GM12878 (cell line): ENCODE measurements at regions not wholly inside any gene's neighbourhood (a gene's known extent, or its start where the extent isn't known, plus 50 kb on each side); places are given as distances from the start of the nearest gene placed in this dataset.

ENCODE experiments used
- ATAC-seq: fragments of 200-7000 bp; cut with Tn5 transposase; 3 replicates; pipeline ENCODE4 v1.9.1; 2020; ENCODE audit warnings: mild to moderate bottlenecking, moderate library complexity
- BruUV-seq: library from RNA; stranded (reverse); fragments of 400-500 nt; replicated peaks from 2 replicates; lab custom pipeline; 2021; lab: Mats Ljungman, UMichigan
- CTCF ChIA-PET: fragments of 300-600 bp; sonication (Branson Sonifier 250); formaldehyde crosslinking; extraction: SDS; loops from one replicate; lab custom pipeline; 2021; ENCODE audit warnings: inconsistent platforms; lab: Yijun Ruan, JAX
- POLR2A ChIA-PET: fragments of 350-600 bp; formaldehyde crosslinking; extraction: SDS; loops from one replicate; lab custom pipeline; 2021; ENCODE audit warnings: inconsistent platforms; lab: Charles Lee
- RAD21 ChIA-PET: fragments of 300-600 bp; sonication (Branson Sonifier 250); formaldehyde crosslinking; loops from one replicate; lab custom pipeline; 2023; ENCODE audit warnings: antibody characterized with exemption; ENCODE audit not compliant: unreplicated experiment; lab: Charles Lee
- SMC1A ChIA-PET: fragments of 300-600 bp; sonication (Branson Sonifier 250); formaldehyde crosslinking; loops from one replicate; lab custom pipeline; 2023; ENCODE audit not compliant: unreplicated experiment, uncharacterized antibody; lab: Charles Lee
- DNase-seq: peaks from one replicate; pipeline ENCODE4 v3.0.0-alpha.2; 2011; ENCODE audit warnings: low read depth, low spot score
- FAIRE-seq: peaks from 3 replicates; lab custom pipeline; 2011; peaks lifted over from hg19 to GRCh38; lab: Jason Lieb, UNC
- H2AFZ ChIP-seq: 2 replicates; pipeline ENCODE4 v1.6.0; 2011; ENCODE audit warnings: low read depth, low read length, control low read depth; ENCODE audit not compliant: control insufficient read depth
- H3K27ac ChIP-seq: 2 replicates; pipeline ENCODE4 v1.5.1; 2011; ENCODE audit warnings: control low read depth; ENCODE audit not compliant: control insufficient read depth, insufficient read depth
- H3K27me3 ChIP-seq, 2 experiments: replicated peaks in 1 of 2; 2 replicates each; pipeline versions ENCODE4 v1.6.0 to v1.6.1; 2011; ENCODE audit warnings: low read length in 1 of 2; ENCODE audit not compliant: control insufficient read depth in 2 of 2, insufficient read depth in 2 of 2
- H3K36me3 ChIP-seq, 2 experiments: 2 replicates each; pipeline ENCODE4 v1.5.1; 2011; ENCODE audit warnings: low read length in 1 of 2; ENCODE audit not compliant: control insufficient read depth in 2 of 2, insufficient read depth in 2 of 2
- H3K4me1 ChIP-seq: 2 replicates; pipeline ENCODE4 v1.6.1; 2011; ENCODE audit warnings: mild to moderate bottlenecking, low read length, moderate library complexity, mixed read lengths; ENCODE audit not compliant: control insufficient read depth, insufficient read depth
- H3K4me2 ChIP-seq: 2 replicates; pipeline ENCODE4 v1.6.0; 2011; ENCODE audit warnings: control low read depth; ENCODE audit not compliant: control insufficient read depth, insufficient read depth
- H3K4me3 ChIP-seq: fragments of 200-600 bp; sonication (generic); 2 replicates; pipeline ENCODE4 v1.5.1; 2016
- H3K79me2 ChIP-seq: 2 replicates; pipeline ENCODE4 v1.6.0; 2011; ENCODE audit warnings: low read length; ENCODE audit not compliant: control insufficient read depth, insufficient read depth
- H3K9ac ChIP-seq: 2 replicates; pipeline ENCODE4 v1.8.0; 2011; ENCODE audit warnings: low read length, control low read depth, mixed read lengths; ENCODE audit not compliant: control insufficient read depth, insufficient read depth
- H3K9me3 ChIP-seq: replicated peaks from 3 replicates; pipeline ENCODE4 v1.5.1; 2011; ENCODE audit warnings: mild to moderate bottlenecking, low read length; ENCODE audit not compliant: control insufficient read depth, insufficient read depth
- H4K20me1 ChIP-seq: 2 replicates; pipeline ENCODE4 v1.6.0; 2011; ENCODE audit not compliant: control insufficient read depth, insufficient read depth
- ASH2L ChIP-seq: fragments of 300-600, 200-600 bp; sonication (generic); IDR thresholded peaks from 2 replicates; pipeline ENCODE4 v1.6.1; 2017; ENCODE audit warnings: low read depth, mild to moderate bottlenecking, borderline replicate concordance
- BHLHE40 ChIP-seq, 2 experiments: fragments of 450-650 bp in 1 of 2; IDR thresholded peaks; 2 replicates each; pipeline ENCODE4 v1.6.1; 2011 to 2017; ENCODE audit warnings: low read depth in 2 of 2, borderline replicate concordance in 1 of 2, improper control_type of control experiment in 1 of 2, low read length in 1 of 2, mild to moderate bottlenecking in 1 of 2
- CHD4 ChIP-seq: fragments of 200-600 bp; sonication (generic); IDR thresholded peaks from 2 replicates; pipeline ENCODE4 v1.6.1; 2016; ENCODE audit warnings: mild to moderate bottlenecking
- ETV6 ChIP-seq, 2 experiments: fragments of 450-650 bp in 1 of 2; IDR thresholded peaks in 1 of 2; conservative IDR thresholded peaks in 1 of 2; 2 replicates each; pipeline ENCODE4 v1.6.1; 2014; ENCODE audit warnings: antibody characterized with exemption in 1 of 2, borderline replicate concordance in 1 of 2, low read depth in 1 of 2, mild to moderate bottlenecking in 1 of 2, moderate library complexity in 1 of 2
- IKZF1 ChIP-seq: fragments of 450-650 bp; conservative IDR thresholded peaks from 2 replicates; pipeline ENCODE4 v1.6.1; 2017; ENCODE audit warnings: antibody characterized with exemption, mild to moderate bottlenecking
- SIN3A ChIP-seq: IDR thresholded peaks from 2 replicates; pipeline ENCODE4 v1.6.1; 2012; ENCODE audit warnings: low read depth, low read length, improper control_type of control experiment
- SPI1 ChIP-seq: IDR thresholded peaks from 2 replicates; pipeline ENCODE4 v1.6.1; 2011; ENCODE audit warnings: low read depth, mild to moderate bottlenecking, low read length, moderate library complexity, borderline replicate concordance; ENCODE audit not compliant: insufficient read depth
- in situ Hi-C: fragments of 300-500 bp; cut with MboI; formaldehyde crosslinking; loops from 9 replicates; pipeline ENCODE4 v1.14.3; 2018; ENCODE audit warnings: mixed read lengths
- intact Hi-C: fragments of 100-400 bp; cut with micrococcal nuclease; formaldehyde crosslinking; loops from one replicate; pipeline ENCODE4 v1.14.2; 2022; ENCODE audit not compliant: unreplicated experiment
- TF ChIP-seq, protein P1 (sequence below): fragments of 450-650 bp; IDR thresholded peaks from 2 replicates; pipeline ENCODE4 v1.6.1; 2017; ENCODE audit warnings: mild to moderate bottlenecking, moderate library complexity

DNA sequence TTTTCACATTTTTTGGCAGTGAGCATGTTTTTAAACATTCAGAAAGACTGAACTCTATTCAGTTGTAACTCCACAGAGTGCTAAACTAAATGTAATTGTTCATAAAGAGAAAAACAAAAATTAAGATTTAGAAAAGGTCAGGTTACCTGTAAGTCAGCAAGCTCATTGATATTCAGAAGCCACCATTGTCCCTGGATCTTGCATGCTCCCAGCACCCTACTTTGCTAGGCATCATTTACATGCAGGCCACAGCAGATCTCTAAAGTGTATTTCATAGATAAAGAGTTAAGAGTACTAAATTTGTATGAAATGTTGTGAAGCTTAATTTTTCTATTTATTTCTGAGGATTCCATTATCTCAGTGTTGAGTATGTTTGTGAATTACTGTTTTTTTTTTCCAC lies 64.8 kb upstream of the CDH19 start:
- Histone ChIP-seq H3K79me2 (no peaks in the 10 kb centered on the region), H3K36me3 (no peaks in the 10 kb centered on the region), H3K4me2 (no peak overlapping the region), H4K20me1 (no peaks in the 10 kb centered on the region), H3K9ac (no peak overlapping the region), H3K9me3 (no peaks in the 10 kb centered on the region), H3K27ac (no peak overlapping the region), H3K4me1 (no peaks in the 10 kb centered on the region), H3K27me3 (no peaks in the 10 kb centered on the region), H3K4me3 (no peak overlapping the region), H2AFZ (no peak overlapping the region)
- in situ Hi-C loops (no loop called here), intact Hi-C loops (no loop called here)
- no TSS peak for BruUV-seq
- ATAC-seq = no peak
- RAD21 ChIA-PET = no interaction called here
- DNase-seq = no peak
- TF ChIP-seq CHD4 (no peak), IKZF1 (no peak), SIN3A (no peak), ETV6 (conservative IDR thresholded peaks at IDR 0.05 in 1 of 2, IDR thresholded peaks at IDR 0.05 in 1 of 2; ENCODE audit: borderline replicate concordance in 1 of 2, low read depth in 1 of 2) (no peak), SPI1 (no peak), BHLHE40 (IDR thresholded peaks at IDR 0.05; ENCODE audit: borderline replicate concordance in 1 of 2, low read depth in 2 of 2, low read length in 1 of 2) (no peak), ASH2L (no peak)
- TF ChIP-seq, protein P1, sequence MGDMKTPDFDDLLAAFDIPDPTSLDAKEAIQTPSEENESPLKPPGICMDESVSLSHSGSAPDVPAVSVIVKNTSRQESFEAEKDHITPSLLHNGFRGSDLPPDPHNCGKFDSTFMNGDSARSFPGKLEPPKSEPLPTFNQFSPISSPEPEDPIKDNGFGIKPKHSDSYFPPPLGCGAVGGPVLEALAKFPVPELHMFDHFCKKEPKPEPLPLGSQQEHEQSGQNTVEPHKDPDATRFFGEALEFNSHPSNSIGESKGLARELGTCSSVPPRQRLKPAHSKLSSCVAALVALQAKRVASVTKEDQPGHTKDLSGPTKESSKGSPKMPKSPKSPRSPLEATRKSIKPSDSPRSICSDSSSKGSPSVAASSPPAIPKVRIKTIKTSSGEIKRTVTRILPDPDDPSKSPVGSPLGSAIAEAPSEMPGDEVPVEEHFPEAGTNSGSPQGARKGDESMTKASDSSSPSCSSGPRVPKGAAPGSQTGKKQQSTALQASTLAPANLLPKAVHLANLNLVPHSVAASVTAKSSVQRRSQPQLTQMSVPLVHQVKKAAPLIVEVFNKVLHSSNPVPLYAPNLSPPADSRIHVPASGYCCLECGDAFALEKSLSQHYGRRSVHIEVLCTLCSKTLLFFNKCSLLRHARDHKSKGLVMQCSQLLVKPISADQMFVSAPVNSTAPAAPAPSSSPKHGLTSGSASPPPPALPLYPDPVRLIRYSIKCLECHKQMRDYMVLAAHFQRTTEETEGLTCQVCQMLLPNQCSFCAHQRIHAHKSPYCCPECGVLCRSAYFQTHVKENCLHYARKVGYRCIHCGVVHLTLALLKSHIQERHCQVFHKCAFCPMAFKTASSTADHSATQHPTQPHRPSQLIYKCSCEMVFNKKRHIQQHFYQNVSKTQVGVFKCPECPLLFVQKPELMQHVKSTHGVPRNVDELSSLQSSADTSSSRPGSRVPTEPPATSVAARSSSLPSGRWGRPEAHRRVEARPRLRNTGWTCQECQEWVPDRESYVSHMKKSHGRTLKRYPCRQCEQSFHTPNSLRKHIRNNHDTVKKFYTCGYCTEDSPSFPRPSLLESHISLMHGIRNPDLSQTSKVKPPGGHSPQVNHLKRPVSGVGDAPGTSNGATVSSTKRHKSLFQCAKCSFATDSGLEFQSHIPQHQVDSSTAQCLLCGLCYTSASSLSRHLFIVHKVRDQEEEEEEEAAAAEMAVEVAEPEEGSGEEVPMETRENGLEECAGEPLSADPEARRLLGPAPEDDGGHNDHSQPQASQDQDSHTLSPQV = no peak
- SMC1A ChIA-PET = interaction anchor here (1.4 kb wide), 1 partner anchor 13 kb away, joined by 3 read pairs; no protein-coding TSS in a partner anchor
- no peak for FAIRE-seq
- CTCF ChIA-PET = interaction anchor here (0.7 kb wide), 1 partner anchor 1042 kb away, joined by 3 read pairs; no protein-coding TSS in a partner anchor
- POLR2A ChIA-PET = no interaction called here
